ENCODE measurements at regions not wholly inside any gene's neighbourhood (a gene's known extent, or its start where the extent isn't known, plus 50 kb on each side); places are given as distances from the start of the nearest gene placed in this dataset.
A peak's percentile ranks its signal among the peaks of the same experiment; 100 is the strongest.

DNA sequence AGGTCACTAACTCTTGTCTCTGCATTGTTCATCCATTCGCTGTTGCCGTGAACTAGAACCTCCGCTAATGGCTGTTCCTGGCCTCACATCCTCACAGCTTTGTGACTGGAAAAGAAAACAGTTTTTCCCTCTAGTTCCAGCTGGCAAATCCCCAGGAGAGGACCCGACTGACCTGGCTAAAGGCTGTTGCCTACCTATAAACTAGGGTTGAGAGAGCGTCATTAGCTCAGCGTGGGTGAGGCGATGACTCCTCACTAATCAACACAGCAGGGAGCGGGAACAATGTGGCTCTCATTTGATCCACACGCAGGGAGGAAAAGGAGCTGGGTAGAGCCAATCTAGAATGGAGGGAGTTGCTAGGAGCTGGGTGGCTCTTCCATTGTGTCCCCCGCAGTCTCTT, 282.1 kb upstream of the IRX5 start:
- no peak overlapping the region for H3K4me3 ChIP-seq
- no peak overlapping the region for H3K27ac ChIP-seq
- H3K27me3 ChIP-seq: no peaks in the 10 kb centered on the region
- DNase-seq (ENCODE audit: low spot score): no peak
- H3K9me3 ChIP-seq: peaks cover 0 to 8% of the 10 kb centered on the region in 2 donors
- H3K4me1 ChIP-seq: no peaks in the 10 kb centered on the region
- no peaks in the 10 kb centered on the region for H3K36me3 ChIP-seq
- TF ChIP-seq, protein P1, sequence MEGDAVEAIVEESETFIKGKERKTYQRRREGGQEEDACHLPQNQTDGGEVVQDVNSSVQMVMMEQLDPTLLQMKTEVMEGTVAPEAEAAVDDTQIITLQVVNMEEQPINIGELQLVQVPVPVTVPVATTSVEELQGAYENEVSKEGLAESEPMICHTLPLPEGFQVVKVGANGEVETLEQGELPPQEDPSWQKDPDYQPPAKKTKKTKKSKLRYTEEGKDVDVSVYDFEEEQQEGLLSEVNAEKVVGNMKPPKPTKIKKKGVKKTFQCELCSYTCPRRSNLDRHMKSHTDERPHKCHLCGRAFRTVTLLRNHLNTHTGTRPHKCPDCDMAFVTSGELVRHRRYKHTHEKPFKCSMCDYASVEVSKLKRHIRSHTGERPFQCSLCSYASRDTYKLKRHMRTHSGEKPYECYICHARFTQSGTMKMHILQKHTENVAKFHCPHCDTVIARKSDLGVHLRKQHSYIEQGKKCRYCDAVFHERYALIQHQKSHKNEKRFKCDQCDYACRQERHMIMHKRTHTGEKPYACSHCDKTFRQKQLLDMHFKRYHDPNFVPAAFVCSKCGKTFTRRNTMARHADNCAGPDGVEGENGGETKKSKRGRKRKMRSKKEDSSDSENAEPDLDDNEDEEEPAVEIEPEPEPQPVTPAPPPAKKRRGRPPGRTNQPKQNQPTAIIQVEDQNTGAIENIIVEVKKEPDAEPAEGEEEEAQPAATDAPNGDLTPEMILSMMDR (IDR thresholded peaks at IDR 0.05): no peak

DNA sequence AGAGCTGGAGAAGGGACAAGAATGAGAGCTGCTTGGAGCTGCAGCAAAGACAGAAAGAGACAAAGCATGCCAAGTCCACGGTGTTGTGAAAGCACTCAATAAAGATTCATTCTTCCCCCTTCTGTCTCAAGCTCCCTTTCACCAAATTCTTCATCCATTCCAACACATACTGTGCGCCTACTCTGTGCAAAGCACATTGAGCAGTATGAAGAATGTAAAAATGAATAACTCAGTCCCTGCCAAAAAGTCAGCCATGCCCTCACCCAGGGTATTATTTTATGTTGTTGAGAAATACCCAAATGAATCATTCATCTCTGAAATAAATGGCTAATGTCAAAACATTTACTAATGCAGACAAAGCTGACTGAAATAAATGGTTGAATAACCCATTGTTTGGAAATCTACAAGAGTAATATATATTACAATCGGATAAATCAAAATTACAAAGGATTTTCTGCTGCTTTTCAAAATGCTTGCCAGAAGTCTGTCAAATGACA, 282.9 kb upstream of the IRX5 start:
- no peak for DNase-seq (ENCODE audit: low spot score)
- no peaks in the 10 kb centered on the region for H3K36me3 ChIP-seq
- no peak overlapping the region for H3K27ac ChIP-seq
- H3K4me3 ChIP-seq: no peak overlapping the region
- H3K4me1 ChIP-seq: no peaks in the 10 kb centered on the region
- TF ChIP-seq, protein P1 (IDR thresholded peaks at IDR 0.05): no peak
- no peaks in the 10 kb centered on the region for H3K27me3 ChIP-seq
- H3K9me3 ChIP-seq: peaks cover 0 to 8% of the 10 kb centered on the region in 2 donors

DNA sequence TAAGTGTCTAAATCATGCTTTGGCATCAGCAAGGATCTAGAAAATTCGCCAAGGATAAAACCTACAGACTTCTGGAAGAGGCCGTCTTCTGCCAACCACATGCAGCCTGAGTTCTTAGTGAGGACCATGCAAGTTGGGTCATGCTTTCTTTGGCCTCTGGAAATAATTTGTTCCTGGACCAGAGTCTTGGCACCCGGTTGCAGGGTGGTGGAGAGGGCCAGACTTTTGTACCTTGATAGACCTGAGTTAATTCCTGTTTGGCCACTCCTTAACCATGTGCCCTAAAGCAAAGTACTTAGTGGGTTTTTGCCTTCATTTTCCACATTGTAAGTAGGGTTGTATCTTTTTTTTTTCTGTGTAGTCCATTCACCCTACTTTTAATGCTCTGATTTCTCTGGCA, 283.4 kb upstream of the IRX5 start:
- H3K27ac ChIP-seq: no peak overlapping the region
- H3K9me3 ChIP-seq: peaks cover 0 to 8% of the 10 kb centered on the region in 2 donors
- no peaks in the 10 kb centered on the region for H3K27me3 ChIP-seq
- no peaks in the 10 kb centered on the region for H3K36me3 ChIP-seq
- no peak overlapping the region for H3K4me3 ChIP-seq
- DNase-seq (ENCODE audit: low spot score): no peak
- TF ChIP-seq, protein P1 (IDR thresholded peaks at IDR 0.05): no peak
- no peaks in the 10 kb centered on the region for H3K4me1 ChIP-seq

DNA sequence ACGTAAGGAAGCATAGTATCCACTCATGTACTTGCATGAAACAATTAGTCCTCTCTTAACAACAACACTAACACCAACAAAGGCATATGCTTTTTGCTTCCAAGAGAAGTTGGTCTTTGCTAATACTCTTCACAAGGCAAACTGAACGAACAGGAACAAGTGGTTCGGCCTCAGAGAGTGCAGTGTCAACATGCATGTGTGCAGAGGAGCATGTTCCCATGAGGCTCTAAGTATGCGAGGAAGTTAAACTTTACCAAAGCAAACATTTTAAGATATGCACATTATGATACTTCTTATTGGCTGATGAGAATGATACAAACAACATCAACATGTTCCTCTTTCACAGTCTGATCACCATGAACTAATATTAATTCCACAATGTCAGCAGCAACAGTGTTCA, 285.3 kb upstream of the IRX5 start:
- TF ChIP-seq, protein P1 (IDR thresholded peaks at IDR 0.05): no peak
- H3K4me3 ChIP-seq: no peak overlapping the region
- H3K27me3 ChIP-seq: no peaks in the 10 kb centered on the region
- no peak overlapping the region for H3K27ac ChIP-seq
- H3K4me1 ChIP-seq: no peaks in the 10 kb centered on the region
- no peaks in the 10 kb centered on the region for H3K36me3 ChIP-seq
- H3K9me3 ChIP-seq: peaks cover 0 to 8% of the 10 kb centered on the region in 2 donors
- no peak for DNase-seq (ENCODE audit: low spot score)

DNA sequence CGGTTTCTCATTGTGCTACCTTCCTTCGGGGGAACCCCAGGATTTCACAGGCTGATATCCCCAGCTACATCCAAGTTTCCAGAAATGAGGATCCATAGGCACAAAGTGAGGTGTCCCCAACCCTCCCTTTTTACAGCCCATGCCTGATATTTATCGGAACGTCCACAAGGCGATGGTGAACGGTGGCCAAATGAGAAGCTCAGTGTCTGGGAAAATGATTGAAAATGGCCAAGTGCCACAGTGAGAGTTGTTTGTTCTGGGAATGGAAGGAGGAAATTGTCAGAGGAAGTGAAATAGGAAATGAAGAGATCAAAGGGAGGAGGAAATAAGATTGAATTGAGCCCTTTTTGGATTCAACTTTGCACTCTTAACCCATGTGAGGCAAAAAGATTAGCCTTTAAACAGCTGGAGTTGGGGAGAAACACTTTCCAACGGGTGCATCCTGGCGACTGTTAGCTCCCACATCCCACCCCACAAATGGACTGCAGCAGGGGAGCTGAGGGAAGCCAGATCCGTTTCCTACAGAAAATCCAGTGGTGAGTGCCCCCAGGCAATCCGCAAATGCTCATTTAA, 294.4 kb upstream of the IRX5 start:
- Histone ChIP-seq H3K27ac (no peak overlapping the region), H3K4me3 (no peak overlapping the region), H3K27me3 (no peaks in the 10 kb centered on the region), H3K36me3 (no peaks in the 10 kb centered on the region), H3K9me3 (no peaks in the 10 kb centered on the region), H3K4me1 (no peaks in the 10 kb centered on the region)
- DNase-seq (ENCODE audit: low spot score): no peak
- TF ChIP-seq, protein P1 (IDR thresholded peaks at IDR 0.05): no peak

DNA sequence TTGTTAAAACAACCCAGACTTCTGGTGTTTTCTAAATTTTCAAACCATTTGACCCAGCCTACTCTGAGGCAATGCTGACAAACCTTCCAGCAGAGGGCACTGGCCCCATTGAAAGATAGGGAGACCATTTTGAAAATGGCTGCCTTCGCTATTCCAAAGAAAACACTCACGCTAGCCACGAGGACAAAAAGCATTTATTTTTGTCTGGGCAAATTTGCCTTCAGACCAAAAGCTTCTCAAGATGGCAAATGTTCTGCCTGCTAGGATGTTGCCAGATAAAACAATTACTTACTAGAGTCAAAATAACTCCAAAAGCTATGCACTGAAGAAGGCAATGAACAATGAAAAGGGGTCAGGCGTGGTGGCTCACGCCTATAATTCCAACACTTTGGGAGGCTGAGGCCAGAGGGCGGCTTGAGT, 296.7 kb upstream of the IRX5 start:
- no peak overlapping the region for H3K4me3 ChIP-seq
- H3K36me3 ChIP-seq: no peaks in the 10 kb centered on the region
- no peaks in the 10 kb centered on the region for H3K27me3 ChIP-seq
- DNase-seq (ENCODE audit: low spot score): no peak
- no peak overlapping the region for H3K27ac ChIP-seq
- no peaks in the 10 kb centered on the region for H3K9me3 ChIP-seq
- TF ChIP-seq, protein P1 (IDR thresholded peaks at IDR 0.05): peak in 1 of 2 donors; percentile 60
- H3K4me1 ChIP-seq: no peaks in the 10 kb centered on the region
